DMS 273 treated with DMSO at 0.1 percent for 48 hours (cell line): ENCODE measurements at regions not wholly inside any gene's neighbourhood (a gene's known extent, or its start where the extent isn't known, plus 50 kb on each side); places are given as distances from the start of the nearest gene placed in this dataset.
"Not testable (repeated sequence)": the region's sequence is repeated elsewhere in the genome, so short reads cannot be mapped to it uniquely, and the experiment has no call there.

Source experiments
- DNase-seq: peaks from one replicate; lab custom pipeline; 2025; lab: John Stamatoyannopoulos, UW

DNA sequence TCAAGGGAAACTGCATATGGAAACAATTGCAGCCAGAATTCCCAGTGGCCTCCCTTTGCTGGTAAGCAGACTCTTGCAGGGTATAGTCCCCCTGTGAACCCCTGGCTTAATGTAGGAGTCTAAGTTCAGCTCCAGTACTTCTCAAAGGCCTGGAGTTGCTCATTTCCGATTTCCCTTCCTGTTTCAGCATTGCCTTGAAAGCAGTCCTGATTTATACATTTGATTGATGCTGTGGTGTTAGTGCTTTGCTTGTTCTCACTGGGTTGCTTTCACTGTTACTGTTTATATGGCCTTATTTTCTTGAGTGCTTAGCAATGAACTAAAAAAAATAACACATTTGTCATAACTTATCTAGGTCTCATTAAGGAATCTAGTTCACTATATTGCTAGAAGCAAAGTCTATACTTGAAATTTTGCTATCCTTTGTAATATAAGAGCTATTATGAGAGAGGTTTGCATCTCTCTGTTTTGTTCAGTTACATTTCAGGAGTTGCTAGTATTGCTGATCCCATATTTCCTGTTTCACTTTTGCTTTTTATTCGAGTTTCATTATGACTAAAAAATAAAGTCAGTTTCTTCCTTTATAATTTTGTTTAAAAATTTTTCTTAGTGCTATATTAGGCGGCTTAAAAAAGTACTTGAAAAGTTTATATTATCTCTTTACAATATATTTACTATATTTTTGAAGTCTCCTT is 122.4 kb upstream of the NMUR2 start:
- no peak for DNase-seq

DNA sequence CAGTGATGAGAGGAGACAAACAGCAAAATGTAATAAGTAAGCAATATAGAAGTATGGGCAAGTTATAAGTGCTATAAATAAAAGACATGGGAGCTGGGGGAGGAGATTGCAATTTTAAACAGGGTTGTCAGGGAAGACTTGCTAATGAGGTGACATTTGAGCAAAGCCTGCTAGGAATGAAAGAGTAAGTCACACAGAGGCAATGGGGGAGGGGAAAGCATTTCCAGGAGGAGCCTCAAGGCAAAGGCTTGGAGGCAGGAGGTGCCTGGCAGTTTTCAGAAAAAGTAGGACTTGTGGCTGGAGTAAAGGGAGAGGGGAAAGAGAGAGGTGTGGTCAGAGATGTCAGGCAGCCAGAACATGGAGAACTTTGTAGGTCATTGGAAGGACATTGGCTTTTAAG is 124.4 kb upstream of the NMUR2 start:
- no peak for DNase-seq

DNA sequence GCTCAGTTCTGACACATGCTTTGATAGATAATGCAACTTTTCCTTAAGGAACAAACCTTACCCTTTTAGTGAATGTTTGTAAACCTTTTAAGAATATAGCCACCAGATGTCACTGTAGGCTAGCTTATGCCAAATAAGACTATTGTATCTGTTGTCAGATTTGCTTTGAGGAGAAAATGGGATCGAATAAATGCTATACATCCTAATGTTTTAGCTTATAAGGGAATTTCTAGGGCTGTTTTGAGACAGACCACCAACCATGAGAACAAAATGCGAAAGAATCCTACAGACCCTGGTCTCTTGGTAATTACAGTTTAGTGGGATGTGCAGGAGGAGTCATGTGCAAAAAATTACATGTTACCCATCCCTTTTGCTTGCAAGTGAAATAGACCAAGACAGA is 127.6 kb upstream of the NMUR2 start:
- DNase-seq: no peak

- DNase-seq: no peak
Measured at GRCh38 chr5:152534641-152535040, 129.6 kb upstream of the NMUR2 start.

GRCh38 chr5:152542741-152543140 is 137.7 kb upstream of the NMUR2 start:
- no peak for DNase-seq

DNA sequence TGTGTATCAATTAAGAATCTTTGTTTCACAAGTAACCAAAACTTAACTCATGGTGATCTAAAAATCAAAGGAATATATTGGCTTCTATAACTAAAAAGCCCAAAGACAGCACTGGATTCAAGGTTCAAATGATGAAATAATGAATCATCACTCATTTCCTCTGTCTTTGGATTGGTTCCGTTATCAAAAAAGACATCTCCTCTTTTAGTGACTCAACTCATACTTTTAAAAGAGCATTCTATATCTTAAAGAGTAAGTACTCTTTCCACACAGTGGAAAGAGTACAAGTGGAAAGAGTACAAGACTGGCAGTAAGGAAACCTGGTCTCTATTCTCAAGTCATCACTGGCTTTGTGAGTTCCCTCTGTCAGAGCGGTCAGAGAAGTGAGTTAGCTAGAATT is 141.4 kb upstream of the NMUR2 start:
- DNase-seq: no peak

DNA sequence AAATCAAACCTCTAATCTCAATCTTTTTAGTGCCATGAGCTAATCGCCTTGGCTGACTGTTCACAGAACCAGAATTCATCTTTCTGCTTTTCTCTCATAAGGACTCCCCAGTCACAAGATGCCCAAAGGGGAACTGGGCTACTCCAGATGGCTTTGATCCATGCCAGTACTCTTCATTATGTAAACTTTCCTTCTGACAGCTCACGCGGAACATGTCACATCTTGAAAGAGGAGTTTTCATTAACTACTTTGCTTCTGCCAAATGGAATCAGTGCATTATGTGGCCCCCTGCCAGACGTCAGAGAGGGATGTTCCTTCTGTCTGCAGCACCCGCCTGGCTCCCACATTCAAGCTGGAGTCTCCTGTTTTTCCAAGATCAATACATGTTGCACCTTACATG is 142.1 kb upstream of the NMUR2 start:
- DNase-seq: no peak

GRCh38 chr5:152549709-152550108 is 144.6 kb upstream of the NMUR2 start:
- DNase-seq: no peak

DNA sequence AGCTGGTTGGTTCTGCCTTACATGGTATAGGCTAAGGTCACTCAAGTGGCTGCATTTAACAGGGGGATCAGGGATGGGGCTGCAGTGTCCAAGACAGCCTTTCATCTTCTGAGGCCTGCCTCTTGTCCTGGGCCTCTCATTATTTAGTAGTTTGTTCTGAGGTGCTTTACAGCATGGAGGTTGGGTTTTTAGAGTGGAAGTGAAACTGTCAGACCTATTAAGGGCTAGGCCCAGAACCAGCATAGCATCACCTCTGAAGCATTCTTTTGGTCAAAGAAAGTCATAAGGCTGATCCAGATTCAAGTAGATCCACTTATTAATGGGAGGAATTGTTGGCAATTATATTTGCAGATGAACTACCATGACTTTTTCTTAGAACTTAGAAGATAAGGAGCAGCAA is 146.0 kb upstream of the NMUR2 start:
- DNase-seq: no peak

DNA sequence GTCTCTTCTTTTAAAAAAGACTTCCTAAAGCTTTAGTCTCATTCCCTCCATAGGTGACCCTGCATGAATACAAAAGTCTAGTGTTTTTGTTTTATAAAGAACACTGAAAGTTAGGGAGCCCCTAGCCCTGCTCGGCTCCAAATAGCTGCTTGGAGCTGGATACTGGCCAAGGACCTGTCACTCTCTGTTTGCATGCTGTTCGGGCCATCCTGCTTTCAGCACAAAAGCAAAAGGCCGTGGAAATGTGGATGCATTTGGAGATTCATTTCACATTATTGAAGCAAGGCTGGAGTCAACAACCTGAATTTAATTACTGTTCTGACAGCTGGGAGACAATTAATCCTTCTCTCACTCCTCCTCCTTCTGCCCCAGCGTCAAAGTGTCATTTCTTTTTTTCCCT is 151.7 kb upstream of the NMUR2 start:
- DNase-seq: no peak

DNA sequence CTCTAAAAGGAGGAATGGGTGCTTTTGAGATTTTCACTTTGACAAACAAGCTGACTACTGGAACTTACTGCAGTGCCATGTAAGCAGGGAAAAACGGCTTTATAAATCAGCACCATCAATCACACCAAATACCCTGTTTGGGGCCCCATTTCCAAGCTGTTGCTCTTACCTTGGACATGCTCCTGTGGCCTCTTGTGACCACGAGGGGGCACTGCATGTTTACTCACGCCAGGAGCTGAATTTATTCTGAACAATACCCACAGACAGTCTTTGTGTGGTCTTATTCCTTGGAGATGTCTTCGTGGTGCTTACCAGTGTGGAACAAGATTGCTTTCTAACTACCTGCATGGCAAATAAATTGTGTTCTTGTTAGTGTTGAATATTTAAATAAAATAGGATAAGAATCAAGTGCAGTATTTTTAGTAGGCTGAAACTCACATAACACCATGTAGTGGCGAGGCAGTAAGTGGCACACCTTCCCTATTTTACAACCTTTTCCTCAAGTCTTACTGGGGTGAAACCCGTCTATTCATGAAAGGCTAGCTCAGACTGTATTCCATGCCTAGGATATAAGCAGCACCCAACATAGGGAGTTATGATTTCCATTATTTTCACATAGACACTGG is 155.5 kb upstream of the NMUR2 start:
- DNase-seq: no peak

GRCh38 chr5:152568016-152568415 is 162.9 kb upstream of the NMUR2 start:
- no peak for DNase-seq

GRCh38 chr5:152572812-152573211 is 167.7 kb upstream of the NMUR2 start:
- no peak for DNase-seq

- DNase-seq: no peak
Measured at GRCh38 chr5:152584103-152584502, 179.0 kb upstream of the NMUR2 start.

DNA sequence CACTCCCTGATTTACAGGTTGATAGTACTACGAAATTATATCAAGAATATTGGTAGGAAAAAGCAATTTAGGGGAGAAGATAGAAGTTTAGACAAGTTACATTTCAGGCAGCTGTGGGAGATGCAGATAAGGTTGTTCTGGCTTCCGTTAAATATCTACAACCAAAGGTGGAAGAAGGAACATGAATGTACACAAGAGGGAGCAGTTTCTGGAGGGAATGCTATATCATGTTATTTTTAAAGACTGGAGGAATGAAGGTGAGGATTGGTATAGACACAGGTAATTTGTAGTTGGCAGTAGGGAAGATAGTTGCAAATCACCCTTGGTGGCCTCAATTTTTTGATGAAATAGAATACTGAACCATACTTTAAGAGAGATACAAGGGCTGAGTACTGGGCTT is 187.3 kb upstream of the NMUR2 start:
- DNase-seq: no peak

DNA sequence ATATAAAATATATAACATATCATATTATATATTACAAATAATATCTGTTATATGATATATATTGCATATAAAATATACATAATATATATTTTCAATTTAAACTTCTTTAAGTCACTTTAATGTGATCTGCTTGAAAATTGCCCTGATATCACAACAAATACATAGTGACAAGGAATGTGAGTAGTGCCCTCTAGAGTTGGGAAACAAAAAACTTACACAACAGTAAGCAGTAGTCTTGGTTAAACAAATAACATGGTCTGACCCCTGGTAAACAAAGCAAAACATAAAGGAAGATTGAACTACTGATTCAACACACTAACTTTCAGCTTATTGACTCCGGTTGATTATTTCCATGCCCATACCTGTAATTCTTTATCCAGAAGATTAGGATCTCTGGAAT is 188.3 kb upstream of the NMUR2 start:
- no peak for DNase-seq

GRCh38 chr5:152595405-152595804 is 190.3 kb upstream of the NMUR2 start:
- no peak for DNase-seq

- no peak for DNase-seq
Measured at GRCh38 chr5:152599096-152599495, 194.0 kb upstream of the NMUR2 start.

DNA sequence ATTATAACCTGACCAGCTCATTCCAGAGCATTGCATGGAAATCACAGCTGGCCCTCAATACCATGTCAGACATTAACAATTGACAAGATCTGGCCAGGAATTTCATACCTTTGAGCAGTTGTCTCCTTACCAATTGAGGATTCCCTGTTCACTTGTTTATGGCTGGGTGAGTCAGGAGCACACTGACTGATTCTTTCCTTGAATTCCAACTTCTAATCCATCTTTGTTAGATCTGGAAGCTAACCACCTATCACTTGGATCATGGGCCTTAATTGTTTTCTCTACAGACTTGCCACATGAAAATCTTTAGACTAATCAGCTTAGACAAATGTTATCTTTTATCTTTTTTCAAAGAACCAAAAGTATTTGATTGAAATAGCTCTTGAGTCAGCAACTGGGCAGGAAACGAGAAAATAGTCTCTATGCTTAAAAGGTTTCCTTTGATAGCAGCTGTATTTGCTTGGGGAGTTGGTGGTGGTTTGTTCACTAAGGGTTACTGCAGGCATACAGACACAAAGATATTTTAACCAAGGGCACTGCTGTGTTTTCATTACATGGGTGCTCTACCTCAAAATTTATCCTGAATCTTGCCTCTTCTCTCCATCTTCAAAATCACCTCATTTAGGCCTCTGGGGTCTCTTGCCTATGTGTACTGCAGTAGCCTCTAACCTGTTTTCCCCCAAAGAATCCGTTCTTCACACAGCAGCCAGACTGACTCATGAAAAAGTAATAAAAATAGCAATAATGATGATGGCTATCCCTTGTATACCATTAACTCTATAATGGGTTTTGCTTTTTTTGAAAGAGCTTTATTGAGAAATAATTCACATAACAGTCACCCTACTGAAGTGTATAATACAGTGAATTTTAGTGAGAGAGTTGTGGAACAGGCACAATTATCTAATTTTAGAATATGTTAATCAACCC is 197.0 kb upstream of the NMUR2 start:
- DNase-seq: no peak

- not testable (repeated sequence) for DNase-seq
Measured at GRCh38 chr5:152606050-152606449, 201.0 kb upstream of the NMUR2 start.

DNA sequence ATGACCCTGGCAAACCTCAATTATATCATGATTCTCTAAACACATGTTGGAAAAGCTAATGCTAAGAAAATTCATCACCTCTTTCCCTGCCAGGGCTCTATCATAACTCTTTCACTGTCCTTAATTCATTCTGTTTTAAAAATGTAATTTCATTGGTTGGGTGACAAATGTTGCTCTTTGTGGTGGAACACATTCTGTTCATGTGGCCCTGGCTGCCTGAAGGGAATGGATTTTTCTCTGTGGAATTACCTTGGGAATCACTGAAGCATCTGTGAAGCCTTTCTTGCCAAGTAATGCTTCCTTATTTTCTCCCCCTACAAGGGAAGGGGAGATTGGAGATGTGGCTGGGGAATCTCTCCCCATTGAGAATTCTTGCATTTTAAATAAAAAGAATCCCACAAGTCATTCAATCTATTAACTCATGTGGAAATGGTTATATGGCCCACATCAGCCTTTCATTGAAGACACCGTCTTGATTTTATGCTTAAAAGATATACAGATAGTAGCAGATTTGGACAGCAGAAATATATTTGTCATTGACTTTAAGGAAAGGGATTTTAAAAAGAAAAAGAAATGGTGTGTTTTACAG is 201.8 kb upstream of the NMUR2 start:
- no peak for DNase-seq

DNA sequence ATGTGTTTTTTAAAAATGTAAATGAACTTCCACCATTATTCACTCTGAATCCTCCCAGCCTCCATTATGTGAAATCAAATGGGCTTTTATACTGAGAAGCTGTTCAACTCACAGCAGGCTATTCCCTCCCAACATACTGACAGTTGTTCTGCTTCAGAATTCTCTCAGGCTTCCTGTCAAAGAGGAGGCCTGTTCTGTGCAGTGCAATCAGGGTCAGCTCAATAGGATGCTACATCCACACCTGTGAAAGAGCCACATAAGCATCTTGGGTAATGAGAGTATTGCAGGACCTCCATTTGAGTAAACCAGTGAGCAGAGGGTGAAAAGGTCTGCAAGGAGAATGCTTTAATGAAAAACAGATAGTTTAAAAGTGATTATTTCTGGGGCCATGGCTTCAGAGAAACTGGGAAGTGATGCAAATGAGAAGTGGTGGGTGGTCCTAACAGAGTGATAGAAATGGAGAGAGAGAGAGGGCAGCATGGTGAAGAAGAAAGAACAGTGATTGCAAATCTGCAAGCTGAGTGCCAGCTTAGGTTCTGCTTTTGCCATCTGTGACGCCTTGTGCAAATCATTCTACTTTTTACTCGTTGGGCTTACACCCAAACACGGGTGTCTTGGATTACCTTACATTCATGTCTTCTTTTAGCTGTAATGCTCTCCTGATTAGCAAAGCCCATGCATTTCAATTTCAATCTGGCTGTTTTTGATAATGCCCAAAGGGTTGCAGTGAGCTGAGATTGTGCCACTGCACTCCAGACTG is 202.5 kb upstream of the NMUR2 start:
- no peak for DNase-seq
